Esophagus squamous epithelium (tissue), 4 donors: ENCODE measurements at regions not wholly inside any gene's neighbourhood (a gene's known extent, or its start where the extent isn't known, plus 50 kb on each side); places are given as distances from the start of the nearest gene placed in this dataset.

Source experiments
- CTCF ChIP-seq, 6 experiments: fragments of 450-650 bp in 4 of 6; fragments of 200-600 bp in 2 of 6; sonication (generic) in 2 of 6; IDR thresholded peaks; one replicate each; pipeline ENCODE4 v1.5.1; 2016 to 2019; ENCODE audit warnings: antibody characterized with exemption in 6 of 6, mild to moderate bottlenecking in 4 of 6, moderate library complexity in 4 of 6
- POLR2A ChIP-seq, 4 donors: fragments of 450-650 bp; IDR thresholded peaks; one replicate each; pipeline ENCODE4 v1.6.1; 2017; ENCODE audit warnings: antibody characterized with exemption in 4 of 4, mild to moderate bottlenecking in 4 of 4, moderate library complexity in 3 of 4

GRCh38 chr15:66873856-66874255, 171.8 kb downstream of the SMAD6 start:
- TF ChIP-seq CTCF (IDR thresholded peaks at IDR 0.05) (no peak), POLR2A (IDR thresholded peaks at IDR 0.05) (no peak)
